Skin epidermis (tissue), 12 donors: ENCODE measurements at regions not wholly inside any gene's neighbourhood (a gene's known extent, or its start where the extent isn't known, plus 50 kb on each side); places are given as distances from the start of the nearest gene placed in this dataset.
"Not testable (repeated sequence)": the region's sequence is repeated elsewhere in the genome, so short reads cannot be mapped to it uniquely, and the experiment has no call there.

ENCODE experiments used
- H3K27ac ChIP-seq, 21 experiments: fragments of 200-600 bp; sonication (generic) in 11 of 21; one replicate each; pipeline ENCODE4 v1.5.0; 2020; ENCODE audit warnings: mild to moderate bottlenecking in 3 of 21, inconsistent platforms in 2 of 21, moderate library complexity in 2 of 21
- H3K4me3 ChIP-seq, 7 experiments: fragments of 200-600 bp; sonication (generic) in 2 of 7; one replicate each; pipeline ENCODE4 v1.5.0; 2020; ENCODE audit warnings: inconsistent platforms in 2 of 7, mild to moderate bottlenecking in 2 of 7, moderate library complexity in 1 of 7

- Histone ChIP-seq H3K27ac (no peak overlapping the region), H3K4me3 (no peak overlapping the region)
Observed at GRCh38 chr2:128594953-128595677, 276.4 kb upstream of the HS6ST1 start.

- no peak overlapping the region for H3K27ac ChIP-seq
- H3K4me3 ChIP-seq: no peak overlapping the region
Observed at GRCh38 chr2:128595763-128596395, 277.2 kb upstream of the HS6ST1 start.

- no peak overlapping the region for H3K4me3 ChIP-seq
- H3K27ac ChIP-seq: no peak overlapping the region
Observed at GRCh38 chr2:128596396-128597120, 277.9 kb upstream of the HS6ST1 start.

GRCh38 chr2:128597121-128597762 lies 278.6 kb upstream of the HS6ST1 start:
- H3K27ac ChIP-seq: no peak overlapping the region
- no peak overlapping the region for H3K4me3 ChIP-seq

- H3K4me3 ChIP-seq, H3K27ac ChIP-seq: not testable (repeated sequence)
Observed at GRCh38 chr2:128598260-128598659, 279.6 kb upstream of the HS6ST1 start.

- no peak overlapping the region for H3K27ac ChIP-seq
- no peak overlapping the region for H3K4me3 ChIP-seq
Observed at GRCh38 chr2:128598862-128599441, 280.3 kb upstream of the HS6ST1 start.

GRCh38 chr2:128599700-128600099 lies 281.0 kb upstream of the HS6ST1 start:
- Histone ChIP-seq H3K27ac (no peak overlapping the region), H3K4me3 (no peak overlapping the region)

- Histone ChIP-seq H3K4me3 (no peak overlapping the region), H3K27ac (no peak overlapping the region)
Observed at GRCh38 chr2:128600581-128601297, 282.1 kb upstream of the HS6ST1 start.

- Histone ChIP-seq H3K4me3 (no peak overlapping the region), H3K27ac (no peak overlapping the region)
Observed at GRCh38 chr2:128601298-128602037, 282.8 kb upstream of the HS6ST1 start.

GRCh38 chr2:128602038-128602698 lies 283.5 kb upstream of the HS6ST1 start:
- Histone ChIP-seq H3K4me3 (no peak overlapping the region), H3K27ac (no peak overlapping the region)

- H3K4me3 ChIP-seq: no peak overlapping the region
- H3K27ac ChIP-seq: no peak overlapping the region
Observed at GRCh38 chr2:128602699-128603101, 284.0 kb upstream of the HS6ST1 start.

- Histone ChIP-seq H3K4me3 (no peak overlapping the region), H3K27ac (no peak overlapping the region)
Observed at GRCh38 chr2:128603411-128603924, 284.8 kb upstream of the HS6ST1 start.

GRCh38 chr2:128604045-128604444 lies 285.4 kb upstream of the HS6ST1 start:
- Histone ChIP-seq H3K27ac (no peak overlapping the region), H3K4me3 (no peak overlapping the region)

- not testable (repeated sequence) for H3K27ac ChIP-seq, H3K4me3 ChIP-seq
Observed at GRCh38 chr2:128604581-128604980, 285.9 kb upstream of the HS6ST1 start.

- H3K27ac ChIP-seq: no peak overlapping the region
- H3K4me3 ChIP-seq: no peak overlapping the region
Observed at GRCh38 chr2:128605421-128605820, 286.8 kb upstream of the HS6ST1 start.

- H3K27ac ChIP-seq: no peak overlapping the region
- no peak overlapping the region for H3K4me3 ChIP-seq
Observed at GRCh38 chr2:128605931-128606330, 287.3 kb upstream of the HS6ST1 start.

GRCh38 chr2:128606837-128607236 lies 288.2 kb upstream of the HS6ST1 start:
- Histone ChIP-seq H3K27ac (no peak overlapping the region), H3K4me3 (no peak overlapping the region)

GRCh38 chr2:128607440-128607839 lies 288.8 kb upstream of the HS6ST1 start:
- H3K27ac ChIP-seq: no peak overlapping the region
- no peak overlapping the region for H3K4me3 ChIP-seq
